GM18870 (cell line): ENCODE measurements at regions not wholly inside any gene's neighbourhood (a gene's known extent, or its start where the extent isn't known, plus 50 kb on each side); places are given as distances from the start of the nearest gene placed in this dataset.
"Not testable (repeated sequence)": the region's sequence is repeated elsewhere in the genome, so short reads cannot be mapped to it uniquely, and the experiment has no call there.

Experiments used
- ATAC-seq: cut with Tn5 transposase; IDR thresholded peaks from one replicate; pipeline ENCODE4 v1.9.1; 2021; ENCODE audit warnings: moderate library complexity; ENCODE audit not compliant: unreplicated experiment

- no peak for ATAC-seq
These were observed 50.6 kb upstream of the SLC44A3 start for GRCh38 chr1:94769551-94769950.

DNA sequence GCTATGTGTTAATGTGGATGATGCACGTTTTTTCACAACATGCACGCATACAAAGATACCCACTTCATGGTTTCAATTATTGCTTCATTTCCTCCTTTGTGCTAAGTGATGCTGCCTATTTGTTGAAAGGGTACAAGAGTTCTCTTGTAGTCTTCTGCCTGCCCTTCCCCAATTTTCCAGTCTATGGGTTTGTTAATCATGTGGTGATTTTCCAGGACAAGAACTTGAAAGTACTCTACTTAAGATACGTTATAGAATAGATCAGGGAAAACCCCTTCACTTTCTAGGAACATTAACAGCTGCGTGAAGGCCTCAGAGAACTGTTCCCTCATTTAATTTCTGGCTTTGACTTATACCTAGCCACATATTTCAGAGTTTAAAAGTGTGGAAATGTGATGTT is 52.1 kb upstream of the SLC44A3 start:
- no peak for ATAC-seq

GRCh38 chr1:94765958-94766357 is 54.2 kb upstream of the SLC44A3 start:
- ATAC-seq = no peak

DNA sequence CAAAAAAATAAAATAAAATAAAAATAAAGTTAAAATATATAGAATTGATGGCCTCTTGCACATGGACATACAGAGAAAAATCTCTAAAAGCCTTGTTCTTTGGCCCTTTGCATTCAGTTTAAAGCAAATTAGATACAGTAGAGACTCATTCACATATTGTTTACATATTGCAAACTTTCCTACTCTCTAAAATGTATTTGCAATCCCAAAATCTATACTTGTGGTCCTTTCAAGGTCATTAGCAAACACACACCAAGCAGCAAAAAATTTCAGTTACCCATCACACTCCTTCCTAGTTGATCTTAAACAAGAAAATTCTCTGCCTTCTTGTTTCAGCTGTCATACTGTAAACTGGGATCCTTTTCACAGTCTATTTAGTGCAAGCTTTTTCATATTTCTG is 61.0 kb upstream of the SLC44A3 start:
- no peak for ATAC-seq

- ATAC-seq = no peak
These were observed 62.2 kb upstream of the SLC44A3 start for GRCh38 chr1:94757931-94758330.

- ATAC-seq = no peak
These were observed 64.5 kb upstream of the SLC44A3 start for GRCh38 chr1:94755675-94756074.

DNA sequence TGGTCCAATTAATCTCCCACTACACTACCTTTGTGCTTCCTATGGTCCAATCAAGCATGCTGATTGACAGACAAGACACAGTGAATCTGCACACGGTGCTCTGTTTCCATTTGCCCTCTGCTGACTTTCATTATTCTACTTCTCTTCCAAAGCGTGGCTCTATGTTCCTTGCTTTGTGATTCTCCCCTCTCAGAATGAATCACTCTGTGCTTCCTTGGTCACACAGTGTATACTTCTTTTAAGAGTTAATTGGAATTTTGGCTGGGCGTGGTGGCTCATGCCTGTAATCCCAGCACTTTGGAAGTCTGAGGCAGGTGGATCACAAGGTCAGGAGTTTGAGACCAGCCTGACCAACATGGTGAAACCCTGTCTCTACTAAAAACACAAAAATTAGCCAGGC is 65.1 kb upstream of the SLC44A3 start:
- ATAC-seq = not testable (repeated sequence)

DNA sequence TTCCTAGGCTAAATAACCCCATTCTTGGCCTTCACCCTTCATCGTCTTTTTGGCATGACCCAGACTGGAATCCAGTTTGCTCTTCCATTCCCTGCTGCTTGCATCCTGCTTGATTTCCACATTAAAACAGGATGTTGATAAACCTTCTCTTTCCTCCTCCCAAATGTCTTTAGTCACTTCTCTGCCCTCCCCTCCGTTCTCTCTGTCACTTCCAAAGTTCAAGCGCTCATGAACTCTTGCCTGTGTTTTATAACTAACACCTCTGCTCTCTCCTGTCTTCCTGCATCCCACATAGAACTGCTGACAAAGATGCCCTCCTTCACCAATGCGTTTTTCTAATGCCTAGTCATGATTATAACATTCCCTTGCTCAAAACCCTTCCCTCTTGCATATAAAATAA is 65.6 kb upstream of the SLC44A3 start:
- ATAC-seq = no peak

- ATAC-seq = no peak
These were observed 66.1 kb upstream of the SLC44A3 start for GRCh38 chr1:94754095-94754494.

DNA sequence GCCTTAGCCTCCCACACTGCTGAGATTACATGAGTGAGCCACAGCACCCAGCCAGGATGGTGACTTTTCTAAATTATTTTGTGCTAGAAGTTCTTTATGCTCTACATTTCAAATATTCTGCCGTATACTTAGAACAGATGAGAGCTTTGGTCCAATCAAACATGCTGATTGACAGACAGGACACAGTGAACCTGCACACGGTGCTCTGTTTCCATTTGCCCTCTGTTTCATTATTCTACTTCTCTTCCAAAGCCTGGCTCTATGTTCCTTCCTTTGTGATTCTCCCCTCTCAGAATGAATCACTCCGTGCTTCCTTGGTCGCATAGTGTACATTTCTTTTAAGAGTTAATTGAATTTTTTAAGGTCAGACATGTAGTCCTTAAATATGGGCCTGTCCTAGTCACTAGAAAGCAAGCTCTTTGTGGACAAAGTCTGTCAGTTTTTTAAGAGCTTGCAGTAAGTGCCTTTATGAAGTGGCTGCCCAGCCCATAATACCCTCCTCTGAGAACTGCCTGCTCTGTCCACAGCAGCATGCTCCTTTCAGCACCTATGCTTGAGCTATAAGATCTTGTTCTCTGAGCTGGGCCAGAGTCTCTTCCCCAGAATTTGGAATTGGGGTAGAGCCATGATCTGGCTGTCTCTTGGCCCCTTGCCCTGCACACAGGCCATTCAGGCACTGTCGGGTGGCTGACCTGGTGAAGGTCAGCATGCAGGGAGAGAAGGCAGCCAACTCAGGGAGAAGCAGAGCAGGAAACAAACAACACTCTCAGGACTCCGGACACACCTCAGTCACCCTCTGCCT is 66.8 kb upstream of the SLC44A3 start:
- ATAC-seq = no peak

- ATAC-seq = not testable (repeated sequence)
These were observed 68.7 kb upstream of the SLC44A3 start for GRCh38 chr1:94751483-94751882.

DNA sequence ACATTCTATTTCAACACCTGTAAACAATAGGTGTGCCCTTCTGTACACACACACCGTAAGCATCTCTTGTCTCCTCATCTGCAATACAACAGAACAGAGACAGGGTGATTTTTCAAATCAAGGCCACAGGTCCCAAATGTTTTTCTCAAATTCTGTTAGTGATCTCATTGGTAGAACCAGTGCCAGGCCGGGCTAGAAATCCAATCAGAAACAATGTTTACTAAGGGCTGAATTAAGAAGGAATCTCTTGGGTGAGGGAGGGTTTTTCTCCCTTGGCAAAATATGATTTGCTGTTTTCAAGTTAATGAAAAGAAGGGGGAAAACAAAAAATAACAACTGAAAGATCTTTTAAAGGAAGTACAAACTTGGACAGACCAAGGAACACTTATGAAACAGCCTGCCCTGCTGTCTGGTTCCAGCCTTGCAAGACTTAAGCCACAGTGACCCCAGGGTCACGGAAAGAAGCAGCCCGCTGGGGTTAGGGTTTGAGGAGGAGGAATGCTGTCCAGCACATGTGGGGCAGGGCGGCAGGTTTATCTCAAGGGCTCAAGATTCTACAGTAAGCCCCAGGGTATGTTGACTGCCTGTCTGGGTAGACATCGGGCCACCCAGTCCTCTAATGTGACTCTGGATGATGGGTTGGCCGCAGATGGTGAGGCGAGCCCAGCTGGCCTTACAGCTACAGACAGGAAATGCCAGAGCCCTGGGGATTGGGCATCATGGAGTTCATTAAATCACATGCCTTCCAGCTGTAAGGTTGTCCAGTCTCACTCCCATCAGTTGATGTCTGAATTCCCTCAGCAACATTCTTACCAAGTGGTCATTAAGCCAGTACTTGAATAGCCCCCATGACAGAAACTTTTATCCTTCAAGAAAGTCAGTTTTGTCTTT is 73.3 kb upstream of the SLC44A3 start:
- no peak for ATAC-seq

DNA sequence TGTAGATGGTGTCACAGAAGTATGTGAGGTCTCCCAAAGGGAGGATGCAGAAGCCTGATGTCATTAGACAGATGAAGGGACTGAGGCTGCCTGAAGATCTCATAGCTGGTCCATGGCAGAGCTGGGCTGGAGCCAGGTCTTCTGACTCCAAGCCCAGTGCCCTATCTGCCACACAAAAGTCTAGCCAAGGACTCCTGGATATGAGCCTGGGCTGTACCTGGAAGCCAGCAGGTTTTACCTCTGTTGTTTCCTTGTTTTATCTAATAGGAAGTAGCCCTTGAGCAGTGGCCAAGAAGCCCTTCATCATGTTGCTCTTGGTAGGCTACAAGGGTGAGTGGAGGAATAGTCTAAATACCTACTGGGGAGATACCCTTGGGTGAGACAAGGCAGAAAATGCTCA is 74.4 kb upstream of the SLC44A3 start:
- ATAC-seq = no peak

- ATAC-seq = no peak
These were observed 76.3 kb upstream of the SLC44A3 start for GRCh38 chr1:94743862-94744261.

GRCh38 chr1:94741996-94742395 is 78.2 kb upstream of the SLC44A3 start:
- no peak for ATAC-seq

DNA sequence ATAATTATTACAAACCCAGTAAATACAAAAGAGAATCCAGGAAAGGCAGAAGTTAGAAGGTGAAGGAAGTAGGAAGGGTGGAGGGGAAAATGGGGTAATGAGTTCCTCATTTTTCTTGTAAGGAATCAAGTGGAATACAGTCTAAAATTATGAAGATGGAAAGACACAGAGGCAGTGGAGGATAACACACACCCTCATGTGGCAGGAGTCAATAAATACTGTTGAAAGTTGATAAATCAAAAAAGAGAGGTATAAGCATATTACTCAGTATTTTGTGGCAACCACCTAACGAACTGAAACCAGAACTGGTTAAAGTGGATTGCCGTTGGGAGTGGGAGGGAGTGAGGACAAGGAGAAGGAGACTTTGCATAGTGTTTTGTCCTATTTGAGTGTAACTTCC is 78.6 kb upstream of the SLC44A3 start:
- no peak for ATAC-seq

DNA sequence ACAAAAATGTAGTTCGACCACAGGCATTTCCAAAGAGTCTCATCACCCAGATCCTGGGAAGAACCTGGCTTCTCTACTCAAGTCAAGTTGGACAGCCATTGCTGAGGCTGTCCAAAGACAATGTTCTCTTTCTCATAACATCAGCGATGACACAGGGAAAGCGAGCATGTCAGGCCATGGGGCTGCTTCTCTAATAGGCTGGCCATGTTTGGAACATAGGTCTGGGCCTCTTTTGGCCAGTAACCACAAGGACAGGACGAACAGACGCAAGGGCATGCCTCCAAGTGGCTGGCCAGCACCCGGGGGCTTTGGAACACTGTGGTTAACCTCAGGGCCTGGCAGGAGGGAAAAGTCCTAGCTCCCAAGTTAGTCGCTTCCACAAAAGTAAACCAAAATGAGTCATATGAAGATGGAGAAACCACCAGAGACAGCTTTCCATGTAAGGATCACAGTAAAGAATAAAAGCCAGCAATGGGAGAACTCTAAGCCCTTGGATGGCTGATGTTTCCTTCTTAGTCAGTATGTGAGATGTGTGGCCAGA is 80.6 kb upstream of the SLC44A3 start:
- ATAC-seq = no peak

DNA sequence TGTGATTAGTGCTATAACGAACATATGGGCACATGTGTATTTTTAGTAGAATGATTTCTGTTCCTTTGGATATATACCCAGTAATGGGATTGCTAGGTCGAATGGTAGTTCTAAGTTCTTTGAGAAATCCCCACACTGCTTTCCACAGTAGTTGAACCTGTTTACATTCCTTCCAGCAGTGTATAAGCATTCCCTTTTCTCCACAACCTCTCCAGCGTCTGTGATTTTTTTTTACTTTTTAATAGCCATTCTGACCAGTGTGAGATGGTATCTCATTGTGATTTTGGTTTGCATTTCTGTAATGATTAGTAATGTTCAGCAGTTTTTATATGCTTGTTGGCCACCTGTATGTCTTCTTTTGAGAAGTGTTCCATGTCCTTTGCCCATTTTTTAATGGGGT is 81.8 kb upstream of the SLC44A3 start:
- no peak for ATAC-seq

DNA sequence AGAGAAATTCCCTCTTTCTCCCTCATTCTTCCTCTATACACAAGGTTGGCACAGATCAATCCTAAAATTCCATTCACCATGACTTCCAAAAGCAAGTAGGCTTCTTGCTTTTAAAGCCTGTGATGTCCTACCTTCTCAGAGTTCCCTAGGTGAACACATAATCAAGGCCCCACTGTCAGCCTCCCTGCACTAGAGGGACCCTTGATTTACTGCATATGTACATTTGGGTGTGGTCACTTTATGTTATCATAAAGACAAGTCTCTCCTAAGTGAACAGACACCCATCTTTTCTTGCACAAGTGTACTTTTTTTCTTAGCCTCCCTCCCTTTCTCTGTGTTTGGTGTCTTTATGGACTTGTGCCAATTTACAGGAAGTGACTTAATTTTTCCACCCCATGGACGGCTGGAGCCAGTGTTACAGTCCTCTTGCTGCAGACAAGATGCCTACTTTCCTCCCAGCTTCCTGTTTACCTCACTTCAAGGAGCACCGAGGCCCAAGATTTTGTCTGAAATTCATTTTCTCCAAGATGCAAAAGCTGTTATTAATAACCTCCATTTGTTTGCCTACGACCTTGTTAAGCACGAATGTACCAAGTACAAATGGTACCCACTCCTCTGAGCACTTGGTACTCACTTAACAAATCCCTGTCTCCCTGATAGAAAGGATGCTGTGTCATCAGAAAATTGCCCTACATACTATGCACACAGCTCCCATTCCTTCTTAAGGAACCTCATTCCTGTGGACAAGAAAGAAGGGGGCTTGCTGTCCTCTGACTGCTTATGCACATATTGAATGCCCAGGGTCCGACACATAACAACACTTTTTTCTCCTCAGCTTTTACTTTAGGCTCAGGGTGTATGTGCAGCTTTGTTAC is 82.8 kb upstream of the SLC44A3 start:
- no peak for ATAC-seq

GRCh38 chr1:94736549-94736948 is 83.6 kb upstream of the SLC44A3 start:
- ATAC-seq = no peak

GRCh38 chr1:94736073-94736472 is 84.1 kb upstream of the SLC44A3 start:
- ATAC-seq = no peak
